Tibial nerve (tissue), 4 donors: ENCODE measurements at regions not wholly inside any gene's neighbourhood (a gene's known extent, or its start where the extent isn't known, plus 50 kb on each side); places are given as distances from the start of the nearest gene placed in this dataset.

Experiments
- DNase-seq, 2 donors: peaks; one replicate each; pipeline ENCODE4 v3.0.0-alpha.2; 2019; ENCODE audit warnings: low spot score in 2 of 2
- H3K27ac ChIP-seq, 4 donors: fragments of 200-600 bp; sonication (generic) in 3 of 4; one replicate each; pipeline ENCODE4 v1.5.1; 2017 to 2019; ENCODE audit warnings: mild to moderate bottlenecking in 1 of 4
- H3K27me3 ChIP-seq, 2 donors: fragments of 200-600 bp; sonication (generic) in 1 of 2; one replicate each; pipeline versions ENCODE4 v1.5.1 to v1.6.0; 2017 to 2019
- H3K36me3 ChIP-seq, 3 donors: fragments of 200-600 bp; sonication (generic); one replicate each; pipeline ENCODE4 v1.5.1; 2018 to 2019
- H3K4me1 ChIP-seq, 4 donors: fragments of 200-600 bp; sonication (generic) in 3 of 4; one replicate each; pipeline ENCODE4 v1.5.1; 2017 to 2019
- H3K4me3 ChIP-seq, 4 donors: fragments of 200-600 bp; sonication (generic) in 3 of 4; one replicate each; pipeline ENCODE4 v1.5.1; 2017 to 2019; ENCODE audit warnings: mild to moderate bottlenecking in 1 of 4, moderate library complexity in 1 of 4
- H3K9me3 ChIP-seq, 4 donors: fragments of 200-600 bp; sonication (generic) in 3 of 4; one replicate each; pipeline ENCODE4 v1.5.1; 2017 to 2019
- EP300 ChIP-seq, 2 donors: sonication (generic); formaldehyde crosslinking; IDR thresholded peaks; one replicate each; pipeline ENCODE4 v1.6.1; 2017; ENCODE audit warnings: antibody characterized with exemption in 2 of 2, mild to moderate bottlenecking in 1 of 2
- POLR2A ChIP-seq, 2 donors: fragments of 450-650 bp; IDR thresholded peaks; one replicate each; pipeline ENCODE4 v1.6.1; 2017; ENCODE audit warnings: antibody characterized with exemption in 2 of 2, mild to moderate bottlenecking in 2 of 2, moderate library complexity in 2 of 2
- WGBS, 2 donors: methylation state at CpG; one replicate each; pipeline ENCODE4 v1.1.5; 2018; 5-methylcytosine and 5-hydroxymethylcytosine counted together
- TF ChIP-seq, protein P1 (sequence below), 5 experiments: fragments of 200-600 bp in 3 of 5; fragments of 450-650 bp in 2 of 5; sonication (generic) in 3 of 5; IDR thresholded peaks; one replicate each; pipeline ENCODE4 v1.5.1; 2016 to 2019; ENCODE audit warnings: antibody characterized with exemption in 5 of 5, mild to moderate bottlenecking in 3 of 5, moderate library complexity in 2 of 5

DNA sequence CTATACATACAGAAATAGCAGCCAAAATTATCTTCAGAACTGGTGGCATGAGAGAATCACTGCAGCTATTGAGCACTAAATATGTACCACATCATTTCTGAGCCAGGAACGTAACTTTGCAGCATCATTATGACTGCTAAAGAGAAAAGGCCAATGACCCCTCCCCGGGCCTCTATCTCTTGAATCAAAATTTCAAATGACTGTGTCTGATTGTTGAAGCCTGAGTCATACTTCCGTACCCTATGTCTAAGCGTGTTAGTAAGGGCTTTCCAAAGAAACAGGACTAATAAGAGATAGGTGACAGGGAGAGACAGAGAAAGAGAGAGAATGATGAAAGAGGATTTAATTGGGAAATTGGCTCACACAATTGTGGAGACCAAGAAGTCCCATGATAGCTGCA, 445.5 kb upstream of the SPANXN1 start:
- Histone ChIP-seq H3K27ac (no peak overlapping the region), H3K36me3 (no peaks in the 10 kb centered on the region), H3K27me3 (no peaks in the 10 kb centered on the region), H3K4me1 (no peaks in the 10 kb centered on the region), H3K4me3 (no peak overlapping the region), H3K9me3 (no peaks in the 10 kb centered on the region)
- 60 to 70% methylated on average over 4 of the region's 4 CpGs for WGBS, 2 donors
- no peak for DNase-seq
- TF ChIP-seq POLR2A (IDR thresholded peaks at IDR 0.05) (no peak), EP300 (IDR thresholded peaks at IDR 0.05) (no peak)
- TF ChIP-seq, protein P1, sequence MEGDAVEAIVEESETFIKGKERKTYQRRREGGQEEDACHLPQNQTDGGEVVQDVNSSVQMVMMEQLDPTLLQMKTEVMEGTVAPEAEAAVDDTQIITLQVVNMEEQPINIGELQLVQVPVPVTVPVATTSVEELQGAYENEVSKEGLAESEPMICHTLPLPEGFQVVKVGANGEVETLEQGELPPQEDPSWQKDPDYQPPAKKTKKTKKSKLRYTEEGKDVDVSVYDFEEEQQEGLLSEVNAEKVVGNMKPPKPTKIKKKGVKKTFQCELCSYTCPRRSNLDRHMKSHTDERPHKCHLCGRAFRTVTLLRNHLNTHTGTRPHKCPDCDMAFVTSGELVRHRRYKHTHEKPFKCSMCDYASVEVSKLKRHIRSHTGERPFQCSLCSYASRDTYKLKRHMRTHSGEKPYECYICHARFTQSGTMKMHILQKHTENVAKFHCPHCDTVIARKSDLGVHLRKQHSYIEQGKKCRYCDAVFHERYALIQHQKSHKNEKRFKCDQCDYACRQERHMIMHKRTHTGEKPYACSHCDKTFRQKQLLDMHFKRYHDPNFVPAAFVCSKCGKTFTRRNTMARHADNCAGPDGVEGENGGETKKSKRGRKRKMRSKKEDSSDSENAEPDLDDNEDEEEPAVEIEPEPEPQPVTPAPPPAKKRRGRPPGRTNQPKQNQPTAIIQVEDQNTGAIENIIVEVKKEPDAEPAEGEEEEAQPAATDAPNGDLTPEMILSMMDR (IDR thresholded peaks at IDR 0.05), result no peak

DNA sequence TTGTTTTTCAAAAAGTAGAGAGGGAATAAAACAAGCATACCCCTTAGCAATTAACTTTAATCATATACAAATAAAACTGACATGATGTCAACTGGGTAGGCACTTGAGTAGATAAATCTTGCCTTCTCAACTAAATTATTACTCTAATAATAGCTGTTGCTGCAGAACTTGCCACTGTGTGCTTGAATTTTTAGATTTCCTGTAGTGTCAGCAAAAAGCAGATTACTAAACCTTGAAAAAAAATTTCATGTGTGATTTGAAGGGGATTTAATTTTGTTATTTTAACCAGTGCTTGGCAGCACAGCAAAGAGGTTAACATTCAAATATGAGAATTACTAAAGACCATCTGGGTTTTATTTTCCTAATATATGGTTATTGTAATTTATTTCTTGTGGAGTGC, 438.3 kb upstream of the SPANXN1 start:
- no peak for DNase-seq
- no peak overlapping the region for H3K4me3 ChIP-seq
- H3K9me3 ChIP-seq, result no peaks in the 10 kb centered on the region
- no peak overlapping the region for H3K27ac ChIP-seq
- TF ChIP-seq, protein P1 (IDR thresholded peaks at IDR 0.05), result no peak
- TF ChIP-seq POLR2A (IDR thresholded peaks at IDR 0.05) (no peak), EP300 (IDR thresholded peaks at IDR 0.05) (no peak)
- no peaks in the 10 kb centered on the region for H3K36me3 ChIP-seq
- H3K27me3 ChIP-seq, result no peaks in the 10 kb centered on the region
- H3K4me1 ChIP-seq, result no peaks in the 10 kb centered on the region

DNA sequence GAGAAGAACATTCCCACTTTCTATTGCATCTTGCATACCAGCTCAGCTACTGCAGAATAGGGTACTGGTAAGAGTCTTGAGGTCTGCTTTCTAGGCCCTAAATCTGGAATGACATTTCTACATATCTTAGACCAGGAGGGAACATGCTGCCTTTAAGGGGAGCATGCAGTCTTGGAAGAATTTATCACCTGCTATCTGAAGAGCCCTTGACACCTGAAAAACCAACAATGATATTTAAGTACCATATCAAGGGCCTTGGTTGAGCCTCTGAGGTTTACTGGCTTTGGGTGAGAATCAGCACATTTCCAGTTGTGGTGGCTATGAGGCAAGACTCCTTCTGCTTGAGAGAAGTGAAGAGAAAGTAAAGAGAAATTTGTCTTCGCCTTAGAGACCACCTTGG, 436.8 kb upstream of the SPANXN1 start:
- WGBS, 2 donors, result 73 to 88% methylated on average over 1 of the region's 1 CpG
- H3K36me3 ChIP-seq, result no peaks in the 10 kb centered on the region
- no peak overlapping the region for H3K4me3 ChIP-seq
- TF ChIP-seq, protein P1 (IDR thresholded peaks at IDR 0.05), result no peak
- no peak for TF ChIP-seq EP300 (IDR thresholded peaks at IDR 0.05)
- no peak for TF ChIP-seq POLR2A (IDR thresholded peaks at IDR 0.05)
- H3K27me3 ChIP-seq, result no peaks in the 10 kb centered on the region
- H3K27ac ChIP-seq, result no peak overlapping the region
- no peaks in the 10 kb centered on the region for H3K4me1 ChIP-seq
- H3K9me3 ChIP-seq, result no peaks in the 10 kb centered on the region
- DNase-seq, result no peak

DNA sequence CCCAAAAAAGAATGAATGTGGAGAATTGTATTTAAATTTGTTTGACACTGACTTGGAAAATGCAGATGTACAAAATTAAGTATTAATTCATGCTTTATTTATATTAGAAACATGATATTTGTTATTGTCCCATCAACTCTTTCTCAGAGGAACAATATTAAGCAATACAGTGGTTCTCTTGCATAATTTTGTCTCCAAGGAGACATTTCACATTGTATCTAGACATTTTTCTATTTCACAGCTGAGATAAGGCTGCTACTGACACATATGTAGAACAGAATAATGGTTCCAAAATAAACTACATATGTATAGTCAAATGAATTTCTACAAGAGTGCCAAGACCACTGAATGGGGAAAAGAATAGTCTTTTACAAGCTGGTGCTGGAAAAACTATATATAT, 427.9 kb upstream of the SPANXN1 start:
- Histone ChIP-seq H3K4me1 (no peaks in the 10 kb centered on the region), H3K4me3 (no peak overlapping the region), H3K9me3 (no peaks in the 10 kb centered on the region), H3K27me3 (no peaks in the 10 kb centered on the region), H3K27ac (no peak overlapping the region), H3K36me3 (no peaks in the 10 kb centered on the region)
- no peak for DNase-seq
- TF ChIP-seq, protein P1 (IDR thresholded peaks at IDR 0.05), result no peak
- TF ChIP-seq POLR2A (IDR thresholded peaks at IDR 0.05) (no peak), EP300 (IDR thresholded peaks at IDR 0.05) (no peak)

DNA sequence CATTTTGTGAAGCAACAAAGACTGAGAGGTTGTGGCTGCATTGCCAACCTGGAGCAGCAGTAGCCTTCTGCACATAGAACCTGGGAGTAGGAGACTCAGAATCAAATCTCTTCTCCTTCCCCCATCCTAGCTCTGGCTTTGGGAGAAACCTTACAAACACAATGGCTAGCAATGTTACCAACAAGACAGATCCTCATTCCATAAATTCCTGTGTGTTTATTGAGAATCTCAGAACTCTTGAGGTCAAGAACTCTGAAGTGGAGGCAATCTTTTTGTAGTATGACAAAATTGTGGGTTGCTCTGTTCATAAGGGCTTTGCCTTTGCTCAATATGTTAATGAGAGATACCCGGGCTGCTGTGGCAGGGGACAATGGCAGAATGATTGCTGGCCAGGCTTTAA, 406.7 kb upstream of the SPANXN1 start:
- H3K27ac ChIP-seq, result no peak overlapping the region
- no peak overlapping the region for H3K4me3 ChIP-seq
- no peaks in the 10 kb centered on the region for H3K27me3 ChIP-seq
- H3K9me3 ChIP-seq, result no peaks in the 10 kb centered on the region
- no peaks in the 10 kb centered on the region for H3K36me3 ChIP-seq
- no peak for DNase-seq
- WGBS, 2 donors, result 30 to 40% methylated on average over 1 of the region's 1 CpG
- no peaks in the 10 kb centered on the region for H3K4me1 ChIP-seq
- TF ChIP-seq, protein P1 (IDR thresholded peaks at IDR 0.05), result no peak
- TF ChIP-seq POLR2A (IDR thresholded peaks at IDR 0.05) (no peak), EP300 (IDR thresholded peaks at IDR 0.05) (no peak)
